ENCODE measurements at regions not wholly inside any gene's neighbourhood (a gene's known extent, or its start where the extent isn't known, plus 50 kb on each side); places are given as distances from the start of the nearest gene placed in this dataset.
A peak's percentile ranks its signal among the peaks of the same experiment; 100 is the strongest.
"Not testable (repeated sequence)": the region's sequence is repeated elsewhere in the genome, so short reads cannot be mapped to it uniquely, and the experiment has no call there.

DNA sequence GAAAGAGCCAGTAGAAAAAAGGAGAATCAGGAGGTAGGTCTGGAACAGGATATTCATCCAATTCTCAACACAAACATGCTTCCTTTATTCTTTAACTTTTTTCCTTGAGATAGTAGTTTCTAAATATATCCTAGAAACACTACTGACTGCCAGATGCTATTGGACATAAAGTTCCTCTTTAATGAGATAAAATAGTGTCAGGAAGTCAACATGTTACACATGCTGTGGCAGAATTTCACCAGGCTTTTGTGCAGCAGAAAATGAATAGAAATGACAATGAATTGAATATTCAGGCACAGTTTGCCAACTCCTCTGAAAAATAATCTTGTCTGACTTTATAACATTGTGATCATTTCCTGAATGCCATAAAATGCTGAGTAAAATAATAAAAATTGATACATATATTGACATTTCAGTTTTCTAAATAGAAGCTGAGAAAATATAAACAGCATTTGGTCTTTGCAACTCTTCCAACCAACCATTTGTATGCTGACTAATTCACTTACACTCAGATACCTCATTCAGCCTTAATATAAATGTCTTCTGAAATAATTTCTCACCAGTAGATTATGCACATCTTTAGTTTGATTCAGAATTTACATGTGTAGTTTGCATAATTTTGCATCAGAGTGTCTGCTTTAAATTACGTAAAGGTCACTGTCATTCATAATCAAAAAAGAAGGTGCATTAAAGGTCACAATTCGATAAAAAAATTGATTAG lies 486.1 kb upstream of the ADGRL2 start:
- no peak for DNase-seq

DNA sequence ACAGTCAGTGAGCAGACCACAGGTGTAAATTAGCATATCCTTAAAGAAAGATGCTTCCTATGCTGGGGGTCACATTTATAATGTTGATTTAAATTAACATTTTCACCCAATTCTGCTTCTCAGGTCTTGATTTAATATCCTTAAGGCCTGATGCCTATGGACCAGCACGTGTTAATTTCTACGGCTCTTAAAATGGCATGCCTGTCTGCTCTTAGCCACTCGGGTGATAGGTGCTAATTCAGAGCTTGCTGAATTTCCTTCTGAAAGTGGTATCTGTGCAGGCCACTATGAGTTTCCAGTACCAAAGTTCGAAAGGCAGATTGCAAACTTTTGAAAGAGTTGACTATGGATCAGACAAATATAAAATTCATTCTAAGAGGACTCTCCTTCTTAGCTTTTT lies 487.4 kb upstream of the ADGRL2 start:
- DNase-seq, result no peak

DNA sequence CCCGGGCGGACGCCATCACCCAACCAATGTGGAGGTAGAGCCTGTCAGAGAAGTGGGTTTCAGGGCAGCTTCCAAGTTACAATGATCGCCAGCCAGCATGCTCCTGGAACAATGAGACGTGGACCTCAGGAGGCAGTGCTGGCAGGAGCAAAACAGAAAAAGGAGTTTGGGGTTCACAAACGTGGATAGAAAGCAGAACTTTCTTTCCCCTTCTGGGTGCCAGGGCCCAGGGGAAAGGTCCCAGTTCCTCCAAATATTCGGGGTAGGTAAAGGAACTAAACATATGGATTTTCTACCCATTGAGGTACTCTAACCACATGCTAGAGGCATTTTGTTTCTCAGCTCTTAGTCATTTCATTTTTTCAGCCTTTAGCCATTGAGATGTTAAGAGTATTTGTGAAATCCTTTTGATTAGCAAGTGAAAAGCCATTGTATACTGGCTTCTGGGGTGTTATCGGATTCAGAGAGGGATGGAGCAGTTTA lies 488.4 kb upstream of the ADGRL2 start:
- DNase-seq, result no peak

DNA sequence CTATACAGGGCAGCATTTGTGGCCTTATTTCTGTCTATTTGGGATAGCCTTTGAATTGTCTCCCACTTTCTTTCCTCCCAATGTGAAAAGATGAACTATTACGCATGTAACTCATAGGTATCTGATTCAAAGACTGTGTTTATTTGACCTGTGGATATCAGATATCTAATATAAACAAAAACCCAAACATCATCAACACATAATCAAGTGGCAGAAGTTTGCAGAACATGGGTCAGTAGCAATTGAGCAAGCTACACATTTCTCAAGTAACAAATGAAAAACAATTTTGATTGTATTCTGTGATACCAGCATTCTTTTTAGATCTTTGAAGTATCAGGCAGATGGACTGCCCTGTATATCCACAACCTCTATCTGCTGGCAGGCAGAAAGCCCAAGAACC lies 490.5 kb upstream of the ADGRL2 start:
- no peak for DNase-seq

DNA sequence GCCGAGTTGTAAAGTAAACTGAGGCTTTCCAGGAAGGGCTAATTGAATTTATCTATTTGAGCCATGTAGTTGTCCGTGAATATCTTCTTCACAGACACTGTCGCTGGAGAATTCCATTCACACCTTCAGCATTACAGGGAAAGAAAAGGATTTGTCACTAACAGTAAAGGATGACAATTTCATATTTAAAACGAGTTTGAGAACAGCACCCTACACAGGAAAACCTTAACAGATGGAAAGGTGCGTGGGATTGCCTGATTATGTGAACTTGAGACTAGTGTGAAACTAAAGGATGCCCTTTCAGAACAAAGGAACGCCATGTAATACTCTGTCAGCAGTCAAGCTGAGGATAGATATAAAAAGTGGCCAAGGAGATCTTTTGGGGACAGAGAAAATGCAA lies 492.5 kb upstream of the ADGRL2 start:
- DNase-seq, result no peak

DNA sequence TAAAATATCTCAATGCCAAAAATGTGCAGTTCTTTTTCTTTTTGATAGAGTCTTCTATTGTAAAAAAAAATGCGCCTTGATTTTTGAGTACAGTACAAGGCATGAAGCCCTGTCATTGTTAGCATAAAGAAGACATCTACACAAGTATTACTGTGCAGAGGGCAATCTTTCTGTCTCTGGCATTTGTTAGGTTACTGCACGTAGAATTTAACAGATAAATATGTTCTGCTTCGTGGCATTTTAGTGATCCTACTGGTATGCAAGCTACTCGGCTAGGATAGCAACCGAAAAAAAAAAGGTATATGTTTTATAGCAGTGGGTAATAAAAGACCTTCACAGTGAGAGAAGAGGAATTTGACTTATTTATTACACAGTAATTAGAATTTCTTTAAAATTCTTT lies 492.9 kb upstream of the ADGRL2 start:
- no peak for DNase-seq

DNA sequence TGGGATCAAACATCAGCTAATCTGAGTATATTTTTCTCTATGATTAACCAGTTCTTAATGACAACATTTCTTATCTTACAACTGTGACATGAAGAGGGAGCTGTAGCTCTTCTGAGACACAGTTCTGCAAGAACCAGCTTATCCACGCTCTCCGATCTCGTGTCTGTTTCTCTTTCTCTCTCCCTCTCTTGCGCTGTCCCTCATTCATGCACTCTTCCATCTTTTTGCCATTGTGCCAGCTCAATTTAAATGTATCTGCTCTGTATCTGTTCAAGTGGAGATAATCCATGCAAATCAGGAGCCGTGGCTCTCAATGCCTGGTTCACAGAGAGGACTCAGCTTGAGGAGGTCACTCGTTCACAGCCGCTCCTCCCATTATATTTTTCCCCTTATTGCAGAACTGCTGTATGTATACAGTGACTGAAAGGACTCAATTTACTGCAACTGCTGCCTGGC lies 494.7 kb upstream of the ADGRL2 start:
- DNase-seq, result peak; percentile 88

DNA sequence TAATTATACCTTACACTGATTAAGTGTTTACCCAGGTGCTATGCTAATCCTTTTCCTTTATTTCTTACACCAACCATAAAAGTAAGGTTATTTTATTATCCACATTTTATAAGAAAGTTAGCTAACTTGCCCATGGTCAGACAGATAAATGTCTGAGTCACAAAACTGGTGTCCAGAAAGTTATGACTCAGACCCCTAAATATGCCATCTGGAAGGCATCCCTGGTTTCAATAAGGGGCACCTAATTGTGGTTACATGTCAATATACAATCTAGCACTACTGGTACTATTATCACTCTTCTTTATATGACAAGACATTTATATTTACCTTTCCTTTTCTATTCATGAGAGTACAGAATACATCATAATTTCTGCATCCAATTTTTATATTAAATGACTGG lies 496.5 kb upstream of the ADGRL2 start:
- no peak for DNase-seq

DNA sequence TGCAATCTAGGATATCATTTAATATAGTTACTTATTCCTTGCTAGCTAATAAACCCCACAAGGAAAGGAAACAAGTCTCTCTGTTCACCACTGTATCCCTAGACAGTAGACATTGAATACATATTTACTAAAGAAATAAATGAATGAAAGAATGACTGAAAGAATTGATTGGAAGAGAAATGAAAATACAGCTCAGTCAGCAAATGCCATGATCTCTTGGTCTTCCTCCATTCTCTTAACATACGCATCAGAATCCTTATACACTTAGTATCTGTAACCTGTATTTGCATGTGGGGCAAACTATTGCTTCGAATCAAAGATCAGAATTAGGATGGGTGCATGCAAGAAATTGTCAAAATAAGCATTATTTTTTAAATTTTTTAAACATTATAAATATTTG lies 500.8 kb upstream of the ADGRL2 start:
- DNase-seq, result no peak

DNA sequence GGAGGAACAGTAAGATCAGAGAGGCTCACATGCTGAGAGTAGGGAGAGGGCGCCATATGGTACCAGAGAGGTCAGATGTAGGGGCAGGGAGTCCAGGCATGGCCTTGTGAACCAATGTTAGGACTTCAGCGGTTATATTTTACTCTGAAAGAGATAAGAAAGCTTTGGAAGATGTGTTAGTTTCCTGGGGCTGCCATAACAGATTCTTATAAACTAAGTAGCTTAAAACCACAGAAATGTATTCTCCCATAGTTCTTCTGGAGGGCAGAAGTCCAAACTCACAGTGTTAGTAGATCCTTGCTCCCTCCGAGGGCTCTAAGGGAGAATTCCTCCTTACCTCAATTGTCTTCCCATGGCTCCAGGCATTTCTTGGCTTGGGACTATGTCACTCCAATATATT lies 502.5 kb upstream of the ADGRL2 start:
- no peak for DNase-seq

DNA sequence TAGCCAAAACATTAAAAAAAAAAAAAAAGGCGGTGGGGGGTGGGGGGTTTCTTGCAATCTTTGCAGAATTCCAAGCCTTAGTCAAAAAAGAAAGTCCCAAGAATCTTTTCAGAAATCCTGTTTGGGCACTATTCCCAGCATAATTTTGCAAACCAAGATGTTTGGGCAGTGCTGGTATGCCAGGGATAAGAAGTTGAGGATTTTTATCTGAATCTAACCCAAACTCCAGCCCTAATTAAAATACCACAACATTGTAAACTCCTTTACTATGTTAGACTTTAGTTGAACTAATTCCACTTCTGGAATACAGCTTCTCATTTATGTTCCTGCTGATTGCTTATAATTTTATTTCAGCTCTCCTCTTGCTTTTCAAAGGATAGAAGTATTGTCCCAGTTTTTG lies 504.1 kb upstream of the ADGRL2 start:
- DNase-seq, result no peak

DNA sequence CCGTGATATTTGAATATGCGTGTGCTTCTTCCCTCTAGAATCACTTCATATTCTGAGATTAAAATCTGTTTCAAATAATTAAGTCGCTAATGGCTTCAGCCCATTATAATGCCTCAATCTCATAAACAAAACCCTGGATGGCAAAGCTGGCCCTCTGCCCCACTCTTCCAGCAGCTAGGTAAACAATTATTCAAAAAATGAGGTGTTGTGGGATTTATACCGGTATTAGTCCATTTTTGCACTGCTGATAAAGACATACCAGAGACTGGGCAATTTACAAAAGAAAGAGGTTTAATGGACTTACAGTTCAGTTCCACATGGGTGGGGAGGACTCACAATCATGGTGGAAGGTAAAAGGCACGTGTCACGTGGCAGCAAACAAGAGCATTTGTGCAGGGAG lies 510.4 kb upstream of the ADGRL2 start:
- peak; percentile 51 for DNase-seq

DNA sequence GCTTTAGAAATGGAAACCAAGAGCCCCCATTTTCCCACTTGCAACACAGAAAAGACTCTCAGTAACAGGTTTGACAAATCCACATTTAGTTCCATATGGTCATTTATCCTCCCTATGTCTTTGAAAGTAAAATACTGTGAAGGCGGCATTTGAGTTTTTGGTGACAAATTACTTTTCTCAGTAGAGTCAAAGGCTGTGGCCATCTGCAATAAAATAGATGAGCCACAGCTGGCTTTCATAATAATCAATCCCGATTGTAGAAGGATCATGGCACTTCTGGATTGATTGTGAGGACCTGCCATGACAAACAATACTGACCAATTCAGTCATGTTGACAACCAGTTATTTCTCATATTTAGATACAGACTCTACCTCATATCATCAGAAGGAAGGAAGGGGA lies 512.0 kb upstream of the ADGRL2 start:
- DNase-seq, result no peak

DNA sequence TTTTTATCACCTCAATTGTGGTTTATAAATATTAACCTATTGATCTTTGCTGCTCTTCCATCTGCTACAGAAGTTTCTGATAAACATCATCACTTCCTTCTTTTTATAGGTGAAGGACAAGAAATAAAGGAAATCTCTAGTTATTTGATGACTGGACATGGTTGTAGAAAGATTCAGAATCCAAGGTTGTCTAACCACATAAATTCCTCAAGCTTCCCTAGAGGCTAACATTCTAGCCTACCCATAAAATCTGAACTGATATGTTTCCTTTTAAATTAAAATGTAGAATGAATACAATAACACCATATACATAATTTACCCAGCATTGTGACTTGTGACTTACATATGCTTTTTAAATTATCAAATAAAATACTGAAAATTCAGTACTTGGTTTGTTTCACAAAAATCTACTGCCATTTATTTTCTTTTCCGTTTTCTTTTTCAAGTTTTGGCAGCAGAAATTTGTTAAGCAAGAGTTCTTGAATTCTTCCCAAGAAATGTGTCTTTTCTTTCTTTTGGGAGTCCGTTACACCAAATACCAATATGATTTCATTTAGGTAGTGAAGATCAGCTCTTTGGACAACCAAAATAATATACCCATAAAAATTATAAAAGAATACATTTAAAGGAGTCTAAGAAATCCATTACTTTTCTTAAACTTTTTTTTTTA lies 513.2 kb upstream of the ADGRL2 start:
- DNase-seq, result no peak

DNA sequence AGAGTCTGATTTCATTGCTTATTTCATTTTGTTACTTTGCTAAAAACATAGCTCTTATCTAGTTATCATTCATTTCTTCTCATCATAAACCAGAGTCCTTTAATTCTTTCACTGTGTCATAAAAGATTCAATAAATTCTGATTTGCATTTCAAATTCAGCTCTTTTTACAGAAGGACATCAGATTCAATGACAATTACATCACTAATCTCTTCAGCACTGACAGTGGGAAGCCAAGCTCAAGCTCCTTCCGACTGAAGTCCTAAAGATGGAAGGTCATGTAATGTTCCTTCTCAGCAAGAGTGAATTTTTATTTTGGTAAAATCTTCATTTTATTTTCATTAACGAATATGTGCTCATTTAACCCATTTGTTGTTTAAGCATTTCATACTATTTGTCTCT lies 530.7 kb upstream of the ADGRL2 start:
- DNase-seq, result no peak

DNA sequence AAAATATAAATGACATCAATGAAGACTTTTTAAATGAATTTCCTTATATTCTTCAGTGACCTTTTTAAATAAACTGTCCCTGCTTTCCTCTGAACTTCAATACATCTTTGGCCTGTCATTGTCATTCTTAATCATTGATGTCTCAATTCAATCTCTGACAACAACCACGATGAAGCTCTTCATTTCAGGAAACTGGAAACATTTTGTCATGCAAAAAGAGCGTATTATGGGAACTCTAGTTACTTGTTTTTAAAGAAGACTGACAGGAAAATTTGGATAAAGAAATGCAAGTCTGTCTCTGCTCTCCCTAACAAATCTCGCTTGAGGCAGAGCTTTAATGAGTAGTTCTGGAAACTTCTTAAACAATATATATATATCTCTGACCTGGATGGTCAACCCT lies 535.8 kb upstream of the ADGRL2 start:
- DNase-seq, result no peak

DNA sequence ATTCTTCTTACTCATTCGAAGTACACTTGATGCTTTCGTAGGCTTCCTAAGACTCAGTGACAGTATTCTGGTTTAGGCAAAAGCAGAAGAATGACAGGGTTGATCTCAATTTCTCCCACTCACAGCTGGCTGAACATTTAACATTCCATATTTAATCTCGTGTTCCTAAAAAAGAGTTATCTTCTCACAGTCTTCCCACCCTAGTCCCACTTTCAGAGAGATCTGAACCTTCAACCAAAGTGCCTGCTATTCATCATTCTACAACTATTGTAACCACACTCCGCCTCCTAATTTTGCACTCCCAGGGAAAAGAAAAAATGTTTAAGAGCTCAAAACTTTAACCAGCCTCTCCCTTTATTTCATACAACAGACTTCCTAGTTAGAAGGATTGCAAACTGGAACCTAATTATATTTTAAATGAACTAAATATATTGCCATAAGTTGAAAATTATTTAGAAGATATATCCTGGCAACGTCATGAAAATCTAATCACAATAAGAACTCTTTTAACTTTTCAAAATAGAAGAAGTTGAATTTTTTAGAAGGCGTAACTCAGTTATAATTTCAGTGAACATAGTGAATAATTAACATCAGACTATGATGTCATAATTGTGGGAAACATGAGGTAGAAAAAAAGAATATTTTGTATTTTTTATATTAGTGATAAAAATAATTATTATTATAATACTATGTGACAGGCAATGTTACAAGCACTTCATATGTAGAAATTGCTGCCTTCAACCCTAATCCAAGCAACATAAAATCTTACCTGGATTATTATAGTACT lies 540.9 kb upstream of the ADGRL2 start:
- DNase-seq, result no peak

DNA sequence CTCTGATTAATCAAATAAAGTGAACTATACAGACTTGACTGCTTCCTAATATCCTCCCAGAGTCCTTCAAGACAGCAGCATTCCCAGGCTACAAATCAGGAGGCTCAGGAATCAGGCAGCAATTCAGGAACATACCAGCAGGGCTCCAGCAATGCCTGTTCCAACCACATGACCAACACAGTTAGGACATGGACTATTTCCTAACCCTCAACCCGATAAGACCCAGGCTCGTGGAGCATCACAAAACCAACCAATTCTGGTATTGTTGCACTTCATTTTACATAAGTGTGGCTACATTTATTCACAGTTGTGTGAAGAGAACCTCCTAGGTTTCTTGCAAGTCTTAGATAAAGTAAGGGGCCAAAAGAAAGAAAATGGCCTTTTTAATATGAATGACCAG lies 546.2 kb upstream of the ADGRL2 start:
- DNase-seq, result no peak

DNA sequence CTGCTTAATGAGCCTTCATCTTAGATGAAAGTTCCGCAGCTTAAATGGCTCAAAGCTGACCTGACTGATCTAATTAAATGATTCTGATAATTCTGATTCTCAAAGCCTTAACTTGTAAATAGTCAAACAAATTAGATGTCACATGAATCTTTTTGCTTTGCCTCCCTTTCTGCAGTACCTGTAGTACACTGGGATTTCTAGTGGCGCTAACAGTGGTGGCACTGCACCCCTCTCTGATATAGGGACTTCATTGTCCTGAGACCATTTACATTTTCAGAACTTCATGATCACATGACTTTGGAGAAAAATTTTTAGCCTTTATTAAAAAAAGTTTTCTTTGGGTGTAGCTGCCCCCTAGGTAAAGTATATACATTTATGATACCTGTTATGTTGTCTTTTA lies 546.7 kb upstream of the ADGRL2 start:
- no peak for DNase-seq

DNA sequence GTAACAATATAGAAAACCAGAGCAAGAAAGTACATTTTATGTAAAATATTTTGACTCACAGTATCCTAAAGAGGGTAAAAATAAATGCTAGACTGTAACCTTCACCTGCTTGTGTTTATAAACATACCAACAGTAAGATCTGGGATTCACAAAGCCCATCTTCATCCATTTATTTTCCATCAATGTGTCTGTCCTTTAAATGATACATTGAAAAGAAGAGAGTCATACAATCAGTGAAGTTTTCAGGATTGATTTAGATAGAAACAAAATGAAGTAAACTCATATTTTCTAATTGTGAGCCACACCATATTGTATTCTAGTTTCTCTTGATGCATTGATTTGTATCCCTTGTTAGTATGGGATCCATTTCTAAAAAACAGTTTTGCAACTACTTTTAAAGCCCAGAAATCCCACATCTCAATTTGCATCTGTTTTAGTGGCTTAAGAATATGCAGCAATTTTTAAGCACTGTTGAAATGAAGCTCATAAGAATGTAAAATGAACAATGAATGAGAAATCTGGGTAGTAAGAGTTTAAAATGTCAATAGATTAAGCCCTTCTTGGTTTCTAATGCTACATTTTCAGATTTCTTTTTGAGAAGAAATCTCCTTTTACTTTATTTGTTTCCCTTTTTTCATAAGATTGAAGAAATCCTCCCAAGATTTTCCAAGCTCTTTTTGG lies 548.1 kb upstream of the ADGRL2 start:
- no peak for DNase-seq

DNA sequence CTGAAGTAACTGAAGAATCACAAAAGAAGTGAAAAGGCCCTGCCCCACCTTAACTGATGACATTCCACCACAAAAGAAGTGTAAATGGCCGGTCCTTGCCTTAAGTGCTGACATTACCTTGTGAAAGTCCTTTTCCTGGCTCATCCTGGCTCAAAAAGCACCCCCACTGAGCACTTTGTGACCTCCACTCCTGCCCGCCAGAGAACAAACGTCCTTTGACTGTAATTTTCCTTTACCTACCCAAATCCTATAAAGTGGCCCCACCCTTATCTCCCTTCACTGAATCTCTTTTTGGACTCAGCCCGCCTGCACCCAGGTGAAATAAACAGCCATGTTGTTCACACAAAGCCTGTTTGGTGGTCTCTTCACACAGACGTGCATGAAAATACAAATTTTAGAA lies 549.9 kb upstream of the ADGRL2 start:
- DNase-seq, result not testable (repeated sequence)

DNA sequence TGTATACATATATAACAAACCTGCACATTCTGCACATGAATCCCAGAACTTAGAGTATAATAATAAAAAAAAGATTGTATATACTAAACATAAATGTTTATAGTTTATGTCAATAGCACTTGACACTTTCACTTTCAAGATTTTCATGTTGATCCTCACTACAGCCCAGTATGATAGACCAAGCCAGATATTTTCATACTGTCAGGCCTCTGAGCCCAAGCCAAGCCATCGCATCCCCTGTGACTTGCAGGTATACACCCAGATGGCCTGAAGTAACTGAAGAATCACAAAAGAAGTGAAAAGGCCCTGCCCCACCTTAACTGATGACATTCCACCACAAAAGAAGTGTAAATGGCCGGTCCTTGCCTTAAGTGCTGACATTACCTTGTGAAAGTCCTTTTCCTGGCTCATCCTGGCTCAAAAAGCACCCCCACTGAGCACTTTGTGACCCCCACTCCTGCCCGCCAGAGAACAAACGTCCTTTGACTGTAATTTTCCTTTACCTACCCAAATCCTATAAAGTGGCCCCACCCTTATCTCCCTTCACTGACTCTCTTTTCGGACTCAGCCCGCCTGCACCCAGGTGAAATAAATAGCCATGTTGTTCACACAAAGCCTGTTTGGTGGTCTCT lies 555.5 kb upstream of the ADGRL2 start:
- not testable (repeated sequence) for DNase-seq

DNA sequence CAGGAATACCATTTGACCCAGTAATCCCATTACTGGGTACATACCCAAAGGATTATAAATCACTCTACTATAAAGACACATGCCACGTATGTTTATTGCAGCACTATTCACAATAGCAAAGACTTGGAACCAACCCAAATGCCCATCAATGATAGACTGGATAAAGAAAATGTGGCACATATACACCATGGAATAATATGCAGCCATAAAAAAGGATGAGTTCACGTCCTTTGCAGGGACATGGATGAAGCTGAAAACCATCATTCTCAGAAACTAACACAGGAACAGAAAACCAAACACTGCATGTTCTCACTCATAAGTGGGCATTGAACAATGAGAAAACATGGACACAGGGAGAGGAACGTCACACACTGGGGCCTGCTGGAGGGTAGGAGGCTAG lies 556.1 kb upstream of the ADGRL2 start:
- DNase-seq, result not testable (repeated sequence)

Measured in NCI-H1105 treated with DMSO at 0.1 percent for 48 hours (cell line).